ENCODE measurements at regions not wholly inside any gene's neighbourhood (a gene's known extent, or its start where the extent isn't known, plus 50 kb on each side); places are given as distances from the start of the nearest gene placed in this dataset.
"Not testable (repeated sequence)": the region's sequence is repeated elsewhere in the genome, so short reads cannot be mapped to it uniquely, and the experiment has no call there.

- no peak for TF ChIP-seq CTCF (IDR thresholded peaks at IDR 0.05; ENCODE audit: control insufficient read depth, extremely low read depth, insufficient read depth)
- H3K4me3 ChIP-seq (ENCODE audit: low read depth, low read length), result no peak overlapping the region
- DNase-seq (ENCODE audit: low read depth), result no peak
Observed at GRCh38 chr10:30553626-30554439, 75.7 kb downstream of the LYZL2 start.

GRCh38 chr10:30553018-30553625 lies 76.4 kb downstream of the LYZL2 start:
- no peak for TF ChIP-seq CTCF (IDR thresholded peaks at IDR 0.05; ENCODE audit: control insufficient read depth, extremely low read depth, insufficient read depth)
- no peak overlapping the region for H3K4me3 ChIP-seq (ENCODE audit: low read depth, low read length)
- DNase-seq (ENCODE audit: low read depth), result no peak

- DNase-seq (ENCODE audit: low read depth), result no peak
- TF ChIP-seq CTCF (IDR thresholded peaks at IDR 0.05; ENCODE audit: control insufficient read depth, extremely low read depth, insufficient read depth), result no peak
- no peak overlapping the region for H3K4me3 ChIP-seq (ENCODE audit: low read depth, low read length)
Observed at GRCh38 chr10:30550967-30551815, 78.4 kb downstream of the LYZL2 start.

GRCh38 chr10:30549134-30549687 lies 80.3 kb downstream of the LYZL2 start:
- not testable (repeated sequence) for H3K4me3 ChIP-seq (ENCODE audit: low read depth, low read length); DNase-seq (ENCODE audit: low read depth)

GRCh38 chr10:30546511-30546910 lies 83.0 kb downstream of the LYZL2 start:
- TF ChIP-seq CTCF (IDR thresholded peaks at IDR 0.05; ENCODE audit: control insufficient read depth, extremely low read depth, insufficient read depth), result no peak
- DNase-seq (ENCODE audit: low read depth), result no peak
- H3K4me3 ChIP-seq (ENCODE audit: low read depth, low read length), result no peak overlapping the region

- no peak for TF ChIP-seq CTCF (IDR thresholded peaks at IDR 0.05; ENCODE audit: control insufficient read depth, extremely low read depth, insufficient read depth)
- H3K4me3 ChIP-seq (ENCODE audit: low read depth, low read length), result no peak overlapping the region
Observed at GRCh38 chr10:30542895-30543288, 86.7 kb downstream of the LYZL2 start.

More at GRCh38 chr10:30542895-30543288, 86.7 kb downstream of the LYZL2 start:
- DNase-seq (ENCODE audit: low read depth), result no peak

Data from LNCaP clone FGC (cell line).